ENCODE measurements at regions not wholly inside any gene's neighbourhood (a gene's known extent, or its start where the extent isn't known, plus 50 kb on each side); places are given as distances from the start of the nearest gene placed in this dataset.

GRCh38 chr2:23280401-23280800 is 104.6 kb upstream of the KLHL29 start:
- TF ChIP-seq CTCF (IDR thresholded peaks at IDR 0.05), result no peak
- TF ChIP-seq POLR2A (IDR thresholded peaks at IDR 0.05), result no peak

Data from ovary (tissue), 3 donors.